Duodenal mucosa (tissue), 2 donors: ENCODE measurements at regions not wholly inside any gene's neighbourhood (a gene's known extent, or its start where the extent isn't known, plus 50 kb on each side); places are given as distances from the start of the nearest gene placed in this dataset.

ENCODE experiments used
- H3K27ac ChIP-seq: one replicate; pipeline ENCODE4 v1.7.0; 2013; ENCODE audit warnings: low read depth, low read length
- H3K27me3 ChIP-seq, 2 donors: one replicate each; pipeline ENCODE4 v1.7.0; 2013; ENCODE audit warnings: low read length in 2 of 2, control low read depth in 1 of 2; ENCODE audit not compliant: insufficient read depth in 2 of 2, control insufficient read depth in 1 of 2
- H3K36me3 ChIP-seq, 2 donors: one replicate each; pipeline ENCODE4 v1.7.0; 2013; ENCODE audit warnings: low read length in 2 of 2, control low read depth in 1 of 2; ENCODE audit not compliant: insufficient read depth in 2 of 2, control insufficient read depth in 1 of 2
- H3K4me1 ChIP-seq, 2 donors: one replicate each; pipeline ENCODE4 v1.7.0; 2013; ENCODE audit warnings: low read length in 2 of 2, control low read depth in 1 of 2; ENCODE audit not compliant: insufficient read depth in 2 of 2, control insufficient read depth in 1 of 2
- H3K4me3 ChIP-seq, 2 donors: one replicate each; pipeline ENCODE4 v1.7.0; 2013; ENCODE audit warnings: low read length in 2 of 2, low read depth in 1 of 2
- H3K9ac ChIP-seq, 2 donors: one replicate each; pipeline ENCODE4 v1.7.0; 2013; ENCODE audit warnings: low read length in 2 of 2, low read depth in 1 of 2
- H3K9me3 ChIP-seq, 2 donors: one replicate each; pipeline ENCODE4 v1.7.0; 2013; ENCODE audit warnings: low read length in 2 of 2, control low read depth in 1 of 2; ENCODE audit not compliant: control insufficient read depth in 1 of 2

DNA sequence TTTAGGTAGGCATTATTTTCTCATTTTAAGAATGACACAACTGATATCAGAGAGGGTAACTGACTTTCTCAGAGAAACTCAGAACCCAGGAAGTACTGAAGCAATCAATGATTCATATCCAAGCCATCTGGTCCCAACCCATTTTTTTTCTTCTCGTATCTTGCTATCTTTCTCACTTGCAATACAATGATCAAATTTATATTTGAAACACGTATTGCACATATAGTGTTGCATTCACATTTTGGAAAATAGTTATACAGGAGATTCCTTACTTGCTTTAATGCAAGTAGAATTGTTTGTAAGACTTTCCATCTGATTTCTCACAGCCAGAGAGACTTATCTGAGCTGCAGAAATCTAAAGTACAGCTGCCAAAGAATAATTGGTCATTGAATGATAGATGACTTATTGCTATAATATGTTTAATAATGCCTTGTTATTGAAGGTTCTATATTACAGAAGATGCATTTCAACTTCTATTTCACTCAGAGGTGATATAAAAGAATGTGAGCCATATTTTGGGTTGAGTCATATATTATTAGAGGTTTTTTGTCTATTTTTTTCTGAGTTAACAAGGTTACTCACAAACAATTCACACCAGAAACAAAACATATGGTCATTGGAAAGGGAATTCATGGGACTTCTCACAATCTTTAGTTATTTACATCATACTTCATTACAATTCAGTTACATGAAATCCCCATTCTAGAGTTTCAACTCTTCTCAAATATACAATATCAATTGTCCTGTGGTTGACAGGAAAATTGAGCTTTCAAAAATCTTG is 337.5 kb upstream of the CITED2 start:
- Histone ChIP-seq H3K27ac (no peak overlapping the region), H3K4me1 (peaks cover 15 to 26% of the 10 kb centered on the region in 2 donors), H3K4me3 (no peak overlapping the region), H3K9ac (no peak overlapping the region), H3K36me3 (no peaks in the 10 kb centered on the region), H3K27me3 (no peaks in the 10 kb centered on the region), H3K9me3 (no peaks in the 10 kb centered on the region)

DNA sequence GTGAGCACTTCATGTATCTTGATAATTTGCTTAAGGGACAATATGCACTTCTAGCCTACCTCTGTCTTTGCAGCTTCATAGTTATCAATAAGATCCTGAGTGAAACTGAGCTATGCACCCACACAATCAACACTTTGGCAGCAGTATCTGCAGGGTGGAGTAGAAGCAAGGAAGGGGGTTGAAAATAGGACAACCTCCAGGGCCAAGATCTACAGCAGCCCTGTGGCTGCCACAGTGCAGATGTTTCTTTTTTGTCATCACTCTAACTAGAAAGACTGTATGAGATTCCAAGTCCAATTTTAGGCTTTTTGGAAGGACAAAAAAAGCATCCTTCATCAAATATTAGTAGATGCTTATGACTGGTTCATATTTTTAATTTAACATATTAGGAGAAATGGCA is 336.1 kb upstream of the CITED2 start:
- H3K4me1 ChIP-seq: peaks cover 15 to 26% of the 10 kb centered on the region in 2 donors
- H3K9ac ChIP-seq: no peak overlapping the region
- H3K4me3 ChIP-seq: no peak overlapping the region
- no peaks in the 10 kb centered on the region for H3K27me3 ChIP-seq
- H3K36me3 ChIP-seq: no peaks in the 10 kb centered on the region
- no peak overlapping the region for H3K27ac ChIP-seq
- no peaks in the 10 kb centered on the region for H3K9me3 ChIP-seq

DNA sequence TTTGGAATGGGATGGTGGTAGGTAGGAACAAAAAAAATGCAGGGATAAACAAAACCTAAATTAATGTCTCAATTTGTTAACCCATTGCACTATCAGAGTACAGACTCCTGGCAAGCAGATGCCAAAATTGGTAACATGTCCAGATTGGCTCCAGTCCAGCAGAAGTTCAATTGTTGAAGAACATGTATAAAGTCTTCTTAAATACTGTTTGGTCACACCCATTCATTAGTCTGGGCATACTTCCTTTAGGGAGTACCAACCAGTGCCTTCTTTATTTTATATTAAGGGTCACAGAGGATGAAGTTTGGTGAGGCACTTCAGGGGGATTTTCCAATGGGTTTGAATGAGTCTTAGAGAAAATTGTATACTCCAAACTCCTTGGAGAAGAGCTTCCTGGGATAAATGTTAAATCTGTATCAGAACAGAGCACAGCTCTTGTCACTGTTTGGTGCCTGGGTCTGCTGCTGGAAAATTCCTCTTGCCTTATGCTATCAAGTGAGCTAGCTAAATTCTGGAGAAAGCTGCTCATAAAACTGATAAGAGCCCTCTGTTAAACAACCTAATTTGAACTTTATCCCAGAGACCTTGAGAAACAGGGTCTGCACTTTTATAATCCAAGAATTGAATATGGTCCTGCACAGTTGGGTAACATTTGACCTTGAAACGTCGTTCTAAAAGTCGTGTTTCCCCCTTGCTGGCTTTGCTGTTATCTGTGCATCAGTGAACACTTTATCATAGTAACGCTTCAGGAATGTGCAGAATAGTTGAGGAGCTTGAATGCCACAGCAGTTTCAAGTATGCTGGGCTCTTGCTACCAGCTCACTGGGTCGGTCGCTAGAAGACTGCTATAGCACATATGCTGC is 334.1 kb upstream of the CITED2 start:
- Histone ChIP-seq H3K4me3 (no peak overlapping the region), H3K27me3 (no peaks in the 10 kb centered on the region), H3K27ac (no peak overlapping the region), H3K9ac (no peak overlapping the region), H3K4me1 (peaks cover 15 to 26% of the 10 kb centered on the region in 2 donors), H3K36me3 (no peaks in the 10 kb centered on the region), H3K9me3 (no peaks in the 10 kb centered on the region)

DNA sequence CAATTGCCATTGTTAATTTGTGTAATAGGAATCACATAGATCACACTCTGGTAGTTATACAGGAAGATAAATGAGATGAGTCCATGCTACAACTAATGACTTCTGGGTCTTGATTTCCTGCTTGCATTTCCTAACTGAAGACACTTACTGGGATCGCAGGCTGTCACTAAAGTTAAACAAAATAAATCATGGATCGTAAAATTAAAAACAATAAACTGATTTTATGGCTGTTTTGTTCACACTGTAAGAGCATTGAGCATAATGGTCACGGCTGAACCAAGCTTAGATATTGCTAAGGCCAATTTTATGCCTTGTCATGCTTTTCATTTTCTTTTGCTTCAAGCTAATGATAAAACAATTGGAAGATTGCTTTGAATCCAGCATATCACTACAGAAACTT is 332.5 kb upstream of the CITED2 start:
- H3K27ac ChIP-seq: no peak overlapping the region
- no peak overlapping the region for H3K9ac ChIP-seq
- no peaks in the 10 kb centered on the region for H3K36me3 ChIP-seq
- no peak overlapping the region for H3K4me3 ChIP-seq
- peaks cover 15 to 17% of the 10 kb centered on the region in 2 donors for H3K4me1 ChIP-seq
- H3K9me3 ChIP-seq: no peaks in the 10 kb centered on the region
- no peaks in the 10 kb centered on the region for H3K27me3 ChIP-seq

DNA sequence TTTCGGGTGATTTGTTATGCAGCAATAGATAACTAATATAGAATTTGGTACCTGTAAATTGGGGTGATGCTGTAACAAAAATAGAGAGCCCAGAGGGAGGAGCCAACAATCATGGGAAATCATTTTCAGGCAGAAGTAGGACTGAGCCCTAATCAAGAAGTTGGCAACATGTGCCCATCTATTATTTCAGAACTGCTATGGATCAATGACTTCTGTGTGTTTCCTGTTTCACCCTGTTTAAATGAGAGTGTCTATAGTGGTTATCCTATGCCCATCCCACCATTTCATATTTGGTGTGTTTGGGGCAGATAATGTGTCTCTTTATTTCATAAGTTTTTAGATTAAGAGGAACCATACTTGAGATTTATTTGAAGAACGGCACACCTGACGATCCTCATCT is 330.8 kb upstream of the CITED2 start:
- Histone ChIP-seq H3K27ac (no peak overlapping the region), H3K36me3 (no peaks in the 10 kb centered on the region), H3K4me3 (no peak overlapping the region), H3K27me3 (no peaks in the 10 kb centered on the region), H3K4me1 (peaks cover 12 to 14% of the 10 kb centered on the region in 2 donors), H3K9ac (no peak overlapping the region), H3K9me3 (no peaks in the 10 kb centered on the region)

DNA sequence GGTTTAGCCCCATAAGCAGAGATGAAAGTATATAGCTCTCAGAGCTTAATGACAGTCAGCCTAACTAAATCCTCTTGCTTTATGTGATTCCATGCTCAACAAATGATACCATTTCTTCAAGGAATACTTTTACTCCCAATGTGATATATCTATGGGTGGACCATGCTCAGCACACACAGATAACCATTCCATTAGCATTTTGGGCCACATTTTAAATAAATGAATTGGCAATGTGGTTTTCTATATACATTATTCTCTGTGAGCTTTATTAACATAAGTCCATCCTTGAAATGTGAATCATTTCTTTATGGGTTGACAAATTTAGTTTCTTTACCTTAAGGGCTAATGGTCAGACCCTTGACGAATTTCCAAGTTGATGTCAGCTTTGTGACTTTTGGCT is 329.3 kb upstream of the CITED2 start:
- H3K9me3 ChIP-seq: no peaks in the 10 kb centered on the region
- peaks cover 9 to 10% of the 10 kb centered on the region in 2 donors for H3K4me1 ChIP-seq
- H3K27me3 ChIP-seq: no peaks in the 10 kb centered on the region
- no peak overlapping the region for H3K27ac ChIP-seq
- no peak overlapping the region for H3K4me3 ChIP-seq
- H3K36me3 ChIP-seq: no peaks in the 10 kb centered on the region
- H3K9ac ChIP-seq: no peak overlapping the region

DNA sequence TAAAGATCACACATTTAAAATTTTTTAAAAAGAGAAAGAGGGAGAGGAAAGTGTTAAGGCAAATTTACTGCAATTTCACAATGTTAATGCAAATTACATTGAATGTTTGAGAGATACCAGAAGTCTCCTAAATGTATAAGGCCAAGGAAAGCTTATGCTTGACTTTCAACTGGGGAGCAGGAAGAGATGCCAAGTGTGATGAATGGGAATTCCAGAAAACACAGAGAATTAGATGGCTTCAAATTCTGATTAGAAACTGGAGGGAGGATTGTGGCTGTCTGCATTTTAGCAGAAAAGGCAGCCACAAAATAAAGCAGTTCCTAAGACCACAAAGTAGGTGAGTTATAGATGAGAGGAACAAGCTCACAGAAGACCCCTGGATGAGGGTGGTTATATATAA is 328.3 kb upstream of the CITED2 start:
- no peaks in the 10 kb centered on the region for H3K9me3 ChIP-seq
- H3K27ac ChIP-seq: no peak overlapping the region
- no peaks in the 10 kb centered on the region for H3K36me3 ChIP-seq
- no peak overlapping the region for H3K4me3 ChIP-seq
- H3K9ac ChIP-seq: no peak overlapping the region
- no peaks in the 10 kb centered on the region for H3K27me3 ChIP-seq
- no peaks in the 10 kb centered on the region for H3K4me1 ChIP-seq

DNA sequence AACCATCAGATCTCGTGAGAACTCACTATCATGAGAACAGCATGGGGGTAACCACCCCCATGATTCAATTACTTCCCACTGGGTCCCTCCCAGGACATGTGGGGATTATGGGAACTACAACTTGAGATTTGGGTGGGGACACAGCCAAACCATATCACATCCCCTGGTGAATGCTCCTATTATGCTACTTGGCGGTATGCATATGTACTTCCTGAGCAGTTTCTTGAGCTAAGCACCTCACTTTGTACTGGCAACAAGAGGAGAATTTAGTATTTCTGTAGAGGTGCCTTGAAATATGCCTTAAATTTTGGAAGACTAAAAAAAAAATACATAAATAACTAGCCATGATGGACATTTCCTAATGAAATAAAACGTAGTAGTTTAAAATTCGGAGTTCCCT is 327.2 kb upstream of the CITED2 start:
- Histone ChIP-seq H3K4me3 (no peak overlapping the region), H3K27me3 (no peaks in the 10 kb centered on the region), H3K4me1 (no peaks in the 10 kb centered on the region), H3K9ac (no peak overlapping the region), H3K9me3 (no peaks in the 10 kb centered on the region), H3K36me3 (no peaks in the 10 kb centered on the region), H3K27ac (no peak overlapping the region)

DNA sequence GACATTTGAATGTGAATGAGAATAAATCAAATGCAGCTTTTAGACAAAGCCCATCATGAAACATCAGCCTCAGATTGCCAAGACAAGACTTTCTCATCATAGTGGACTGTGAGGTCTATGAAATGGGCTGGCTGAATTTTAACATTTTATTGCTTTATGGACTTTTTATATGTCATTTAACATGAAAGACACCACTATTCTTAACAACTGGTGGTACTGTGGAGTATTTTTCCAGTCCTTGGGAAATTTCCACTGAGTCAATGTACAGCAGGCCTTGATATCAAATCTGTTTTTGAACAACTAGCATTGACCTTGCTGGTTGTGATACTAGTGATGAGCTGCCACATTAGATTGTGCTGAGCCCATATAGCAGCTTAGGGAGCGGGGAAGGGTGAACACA is 326.6 kb upstream of the CITED2 start:
- H3K36me3 ChIP-seq: no peaks in the 10 kb centered on the region
- H3K27ac ChIP-seq: no peak overlapping the region
- no peaks in the 10 kb centered on the region for H3K4me1 ChIP-seq
- H3K9me3 ChIP-seq: no peaks in the 10 kb centered on the region
- H3K4me3 ChIP-seq: no peak overlapping the region
- no peak overlapping the region for H3K9ac ChIP-seq
- H3K27me3 ChIP-seq: no peaks in the 10 kb centered on the region

DNA sequence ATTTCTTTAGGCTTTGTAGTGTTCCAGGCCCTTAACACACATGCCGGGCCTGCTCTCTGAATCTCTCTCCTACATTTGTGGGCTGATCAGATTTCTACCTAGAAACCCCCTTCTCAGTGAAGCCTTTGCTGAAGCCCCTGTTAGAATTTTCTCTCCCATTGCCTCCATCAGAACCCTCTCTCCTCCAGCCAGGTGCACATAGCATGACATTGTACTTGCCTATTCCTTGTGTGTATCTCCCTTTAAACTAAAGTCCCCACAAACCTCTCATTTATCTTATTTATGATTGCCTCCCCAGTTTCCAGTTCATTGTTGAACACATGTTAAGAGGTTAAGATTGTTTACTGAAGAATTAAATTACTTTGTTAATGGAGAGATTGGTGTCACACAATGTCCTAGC is 325.5 kb upstream of the CITED2 start:
- no peaks in the 10 kb centered on the region for H3K27me3 ChIP-seq
- no peaks in the 10 kb centered on the region for H3K36me3 ChIP-seq
- no peak overlapping the region for H3K27ac ChIP-seq
- H3K9me3 ChIP-seq: no peaks in the 10 kb centered on the region
- H3K4me1 ChIP-seq: no peaks in the 10 kb centered on the region
- H3K4me3 ChIP-seq: no peak overlapping the region
- no peak overlapping the region for H3K9ac ChIP-seq
